Astrocyte of the cerebellum (primary cell): ENCODE measurements at regions not wholly inside any gene's neighbourhood (a gene's known extent, or its start where the extent isn't known, plus 50 kb on each side); places are given as distances from the start of the nearest gene placed in this dataset.

Experiments used
- DNase-seq: peaks from one replicate; pipeline ENCODE4 v3.0.0-alpha.2; 2011; ENCODE audit warnings: low read depth
- H3K4me3 ChIP-seq: 2 replicates; pipeline ENCODE4 v1.5.1; 2011; ENCODE audit warnings: mild to moderate bottlenecking, low read depth, low read length, moderate library complexity
- in situ Hi-C: cut with HindIII; loops from 2 replicates; pipeline ENCODE4 v1.10.0; 2017; ENCODE audit warnings: low sequenced_read_pairs
- TF ChIP-seq, protein P1 (sequence below): IDR thresholded peaks from 2 replicates; pipeline ENCODE4 v1.5.1; 2012; ENCODE audit warnings: low read length, low read depth, moderate library complexity, mild to moderate bottlenecking; ENCODE audit errors: missing control alignments

DNA sequence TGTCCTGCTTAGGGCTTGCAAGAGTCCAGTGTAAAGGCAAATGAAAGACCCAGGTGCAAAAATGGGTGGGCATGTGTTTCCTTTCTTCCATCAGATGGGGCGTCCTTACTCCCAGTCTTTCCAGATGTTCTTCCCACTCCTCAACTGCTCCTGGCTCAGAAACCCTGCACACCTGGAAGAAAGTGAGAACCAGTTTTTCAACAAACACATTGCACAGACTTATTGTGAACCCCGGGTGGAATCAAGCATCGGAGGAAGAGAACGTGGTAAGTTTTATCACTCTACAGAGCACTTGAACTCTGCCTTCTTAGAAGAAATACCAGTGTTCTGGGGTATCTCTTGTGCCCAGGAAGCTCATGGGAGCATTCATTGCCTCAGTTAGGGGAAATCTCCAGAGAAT, 93.3 kb downstream of the TMX1 start:
- no peak overlapping the region for H3K4me3 ChIP-seq
- DNase-seq: no peak
- in situ Hi-C loops: no loop called here
- TF ChIP-seq, protein P1, sequence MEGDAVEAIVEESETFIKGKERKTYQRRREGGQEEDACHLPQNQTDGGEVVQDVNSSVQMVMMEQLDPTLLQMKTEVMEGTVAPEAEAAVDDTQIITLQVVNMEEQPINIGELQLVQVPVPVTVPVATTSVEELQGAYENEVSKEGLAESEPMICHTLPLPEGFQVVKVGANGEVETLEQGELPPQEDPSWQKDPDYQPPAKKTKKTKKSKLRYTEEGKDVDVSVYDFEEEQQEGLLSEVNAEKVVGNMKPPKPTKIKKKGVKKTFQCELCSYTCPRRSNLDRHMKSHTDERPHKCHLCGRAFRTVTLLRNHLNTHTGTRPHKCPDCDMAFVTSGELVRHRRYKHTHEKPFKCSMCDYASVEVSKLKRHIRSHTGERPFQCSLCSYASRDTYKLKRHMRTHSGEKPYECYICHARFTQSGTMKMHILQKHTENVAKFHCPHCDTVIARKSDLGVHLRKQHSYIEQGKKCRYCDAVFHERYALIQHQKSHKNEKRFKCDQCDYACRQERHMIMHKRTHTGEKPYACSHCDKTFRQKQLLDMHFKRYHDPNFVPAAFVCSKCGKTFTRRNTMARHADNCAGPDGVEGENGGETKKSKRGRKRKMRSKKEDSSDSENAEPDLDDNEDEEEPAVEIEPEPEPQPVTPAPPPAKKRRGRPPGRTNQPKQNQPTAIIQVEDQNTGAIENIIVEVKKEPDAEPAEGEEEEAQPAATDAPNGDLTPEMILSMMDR: no peak

- in situ Hi-C loops: no loop called here
- TF ChIP-seq, protein P1: no peak
- H3K4me3 ChIP-seq: no peak overlapping the region
- no peak for DNase-seq
Observed at GRCh38 chr14:51333901-51334521, 94.0 kb downstream of the TMX1 start.

DNA sequence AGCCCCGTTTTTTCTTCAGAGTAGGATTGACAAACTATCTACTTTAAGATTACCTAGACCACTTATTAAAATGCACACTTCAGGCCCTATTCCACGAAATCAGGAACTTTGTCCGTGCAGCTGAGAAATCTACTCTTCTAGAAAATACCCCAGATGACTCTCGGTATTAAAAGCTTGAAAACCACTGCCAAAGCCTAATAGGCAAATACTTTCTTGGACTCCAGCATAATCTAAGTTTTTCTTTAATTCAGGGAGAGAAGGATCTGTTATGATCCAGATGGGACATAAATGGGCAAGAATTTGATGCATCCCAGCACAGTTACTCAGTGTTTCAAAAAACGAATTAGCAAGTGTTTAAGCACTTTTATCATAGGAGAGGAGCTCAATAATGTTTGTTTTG, 94.5 kb downstream of the TMX1 start:
- TF ChIP-seq, protein P1: no peak
- DNase-seq: no peak
- in situ Hi-C loops: no loop called here
- no peak overlapping the region for H3K4me3 ChIP-seq

GRCh38 chr14:51335531-51335930, 95.5 kb downstream of the TMX1 start:
- in situ Hi-C loops: no loop called here
- DNase-seq: no peak
- no peak overlapping the region for H3K4me3 ChIP-seq
- TF ChIP-seq, protein P1: no peak

DNA sequence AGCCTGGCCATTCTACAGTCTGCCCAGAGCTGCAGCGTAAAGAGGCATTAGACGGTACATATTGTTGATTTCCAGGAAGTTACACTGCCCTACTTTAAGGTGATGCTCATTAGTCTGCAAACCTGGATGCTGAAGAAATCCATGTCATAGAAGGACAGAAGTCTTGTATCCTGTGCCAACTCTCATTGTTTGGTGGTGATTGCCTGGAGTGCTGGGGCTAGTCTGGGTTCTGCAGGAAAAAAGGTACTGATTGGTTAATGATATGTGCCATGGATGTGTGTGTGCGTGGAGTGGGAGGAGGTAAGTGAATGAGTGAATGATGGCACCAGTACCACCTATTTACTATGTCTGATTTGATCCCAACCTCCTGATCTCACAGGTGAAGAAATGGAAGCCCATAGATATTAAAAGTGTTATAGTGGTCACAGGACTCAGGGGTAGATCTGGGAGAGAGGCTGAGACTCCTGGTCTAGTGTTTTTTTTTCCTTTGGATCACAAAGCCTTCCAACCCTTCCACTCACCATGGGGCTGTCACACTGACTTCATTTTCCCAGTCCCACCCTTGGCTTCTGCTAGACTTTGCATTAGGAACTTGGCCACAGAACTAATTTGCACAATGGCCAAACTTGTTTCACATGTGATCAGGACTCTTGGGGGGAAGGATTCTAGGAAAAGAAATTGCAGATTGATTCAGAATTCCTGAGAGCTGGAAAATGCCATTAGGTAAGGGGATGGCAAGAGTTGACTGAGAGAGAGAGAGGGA, 96.1 kb downstream of the TMX1 start:
- in situ Hi-C loops: no loop called here
- no peak for DNase-seq
- H3K4me3 ChIP-seq: no peak overlapping the region
- TF ChIP-seq, protein P1: no peak

DNA sequence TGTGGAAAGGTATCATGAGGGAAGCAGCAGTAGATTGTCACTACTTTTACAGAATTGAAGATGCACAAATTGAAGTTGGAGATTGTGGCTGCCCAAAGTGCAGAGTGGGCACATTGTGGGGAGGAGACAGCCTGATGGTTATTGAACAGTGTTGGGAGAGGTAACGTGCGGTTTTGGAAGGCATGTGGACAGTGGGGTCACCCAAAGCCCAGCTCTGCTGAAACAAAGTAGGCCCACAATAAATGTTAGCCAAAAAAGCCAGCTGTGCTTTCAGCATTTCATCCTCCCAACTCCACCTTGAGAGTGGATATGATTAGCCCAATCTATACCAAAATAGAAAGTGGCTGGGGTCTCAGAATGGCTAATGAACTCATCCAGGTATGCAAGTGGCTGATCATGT, 96.7 kb downstream of the TMX1 start:
- H3K4me3 ChIP-seq: no peak overlapping the region
- TF ChIP-seq, protein P1: no peak
- in situ Hi-C loops: no loop called here
- DNase-seq: no peak
